ENCODE measurements at regions not wholly inside any gene's neighbourhood (a gene's known extent, or its start where the extent isn't known, plus 50 kb on each side); places are given as distances from the start of the nearest gene placed in this dataset.

DNA sequence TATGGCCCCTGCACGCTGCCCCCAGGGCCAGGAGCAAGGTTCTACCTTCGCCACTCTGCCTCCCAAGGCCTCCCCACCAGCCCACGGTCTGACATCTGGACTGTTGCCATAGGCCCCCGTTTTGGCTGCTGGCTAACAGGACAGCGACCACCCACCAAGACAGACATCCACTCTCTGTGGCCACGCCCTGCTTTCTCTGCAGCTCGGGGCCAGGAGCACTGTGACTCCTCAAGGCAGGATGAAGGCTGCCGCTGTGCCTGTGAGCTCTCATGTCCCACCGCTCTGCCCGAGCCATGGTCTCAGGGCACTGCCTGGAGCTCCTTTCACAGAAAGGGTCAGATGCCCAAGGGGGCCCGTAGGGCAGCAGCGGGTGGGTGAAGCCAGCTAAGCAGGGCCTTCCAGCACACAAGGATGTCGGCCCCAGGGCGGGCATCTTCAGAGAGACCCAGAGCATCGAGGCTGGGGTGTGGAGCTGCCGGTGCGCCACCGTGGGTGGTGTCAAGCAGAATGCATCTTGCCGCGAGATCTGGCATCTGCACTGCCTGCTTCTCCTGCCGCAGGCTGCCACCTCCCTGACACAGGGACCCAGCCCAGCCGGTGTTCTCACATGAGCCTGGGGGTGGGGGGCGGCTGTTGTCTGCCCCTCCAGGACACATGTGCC is 92.2 kb upstream of the ADAMTS2 start:
- TF ChIP-seq, protein P1, sequence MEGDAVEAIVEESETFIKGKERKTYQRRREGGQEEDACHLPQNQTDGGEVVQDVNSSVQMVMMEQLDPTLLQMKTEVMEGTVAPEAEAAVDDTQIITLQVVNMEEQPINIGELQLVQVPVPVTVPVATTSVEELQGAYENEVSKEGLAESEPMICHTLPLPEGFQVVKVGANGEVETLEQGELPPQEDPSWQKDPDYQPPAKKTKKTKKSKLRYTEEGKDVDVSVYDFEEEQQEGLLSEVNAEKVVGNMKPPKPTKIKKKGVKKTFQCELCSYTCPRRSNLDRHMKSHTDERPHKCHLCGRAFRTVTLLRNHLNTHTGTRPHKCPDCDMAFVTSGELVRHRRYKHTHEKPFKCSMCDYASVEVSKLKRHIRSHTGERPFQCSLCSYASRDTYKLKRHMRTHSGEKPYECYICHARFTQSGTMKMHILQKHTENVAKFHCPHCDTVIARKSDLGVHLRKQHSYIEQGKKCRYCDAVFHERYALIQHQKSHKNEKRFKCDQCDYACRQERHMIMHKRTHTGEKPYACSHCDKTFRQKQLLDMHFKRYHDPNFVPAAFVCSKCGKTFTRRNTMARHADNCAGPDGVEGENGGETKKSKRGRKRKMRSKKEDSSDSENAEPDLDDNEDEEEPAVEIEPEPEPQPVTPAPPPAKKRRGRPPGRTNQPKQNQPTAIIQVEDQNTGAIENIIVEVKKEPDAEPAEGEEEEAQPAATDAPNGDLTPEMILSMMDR (IDR thresholded peaks at IDR 0.05): no peak
- no peak for TF ChIP-seq POLR2A (IDR thresholded peaks at IDR 0.05)

All from prostate gland (tissue), 2 donors.